HFF-Myc (cell line): ENCODE measurements at regions not wholly inside any gene's neighbourhood (a gene's known extent, or its start where the extent isn't known, plus 50 kb on each side); places are given as distances from the start of the nearest gene placed in this dataset.
"Not testable (repeated sequence)": the region's sequence is repeated elsewhere in the genome, so short reads cannot be mapped to it uniquely, and the experiment has no call there.

Source experiments
- DNase-seq: peaks from one replicate; pipeline ENCODE4 v3.0.0-alpha.2; 2011; ENCODE audit warnings: low read depth; ENCODE audit errors: extremely low read depth
- H3K4me3 ChIP-seq: replicated peaks from 2 replicates; pipeline ENCODE4 v1.5.1; 2011; ENCODE audit warnings: low read depth, mild to moderate bottlenecking, control low read depth, low read length
- TF ChIP-seq, protein P1 (sequence below): IDR thresholded peaks from 2 replicates; pipeline ENCODE4 v1.5.1; 2012; ENCODE audit warnings: mild to moderate bottlenecking, low read depth, low read length, control low read depth; ENCODE audit errors: missing control alignments

DNA sequence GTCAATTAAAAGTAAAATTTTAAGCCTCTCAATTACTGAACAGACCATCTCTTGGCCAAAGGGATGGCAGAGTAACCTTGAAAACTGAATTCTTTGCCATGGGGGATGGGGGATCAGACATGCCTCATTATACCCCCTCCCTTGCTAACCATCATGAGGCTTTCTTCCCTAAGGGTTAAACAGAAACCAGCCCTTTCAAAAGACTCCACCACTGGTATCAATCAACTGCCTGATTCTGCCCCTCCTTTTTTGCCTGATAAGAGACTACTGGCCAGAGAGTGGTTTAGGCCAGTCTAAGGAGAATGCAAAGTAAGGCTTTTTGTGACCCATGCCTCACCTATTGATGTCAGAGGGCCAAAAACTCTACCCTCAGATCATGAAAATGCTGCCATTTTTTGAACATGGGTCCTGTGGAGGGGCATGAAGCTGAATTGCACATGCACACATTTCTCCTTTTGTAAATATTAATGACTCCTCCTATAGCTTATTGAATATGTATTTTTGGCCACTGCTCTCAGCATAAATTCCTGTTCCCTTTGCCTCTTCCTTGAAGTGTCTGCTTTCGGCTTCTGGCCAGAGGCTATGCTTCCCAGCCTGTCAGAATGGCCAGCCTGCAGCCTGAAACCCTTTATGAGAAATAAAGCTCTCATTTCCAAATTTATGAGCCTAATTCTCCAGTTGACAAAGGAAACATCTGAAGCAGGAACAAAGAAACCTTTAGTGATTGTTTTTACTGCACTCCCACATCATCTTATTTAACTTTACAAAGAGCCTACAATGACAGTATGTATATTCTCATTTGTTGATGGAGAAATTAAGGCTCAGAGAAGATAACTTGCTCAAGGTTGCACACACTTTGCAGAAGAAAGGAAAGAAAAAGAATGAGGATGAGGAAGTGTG is 270.7 kb upstream of the CELF4 start:
- DNase-seq: no peak
- TF ChIP-seq, protein P1, sequence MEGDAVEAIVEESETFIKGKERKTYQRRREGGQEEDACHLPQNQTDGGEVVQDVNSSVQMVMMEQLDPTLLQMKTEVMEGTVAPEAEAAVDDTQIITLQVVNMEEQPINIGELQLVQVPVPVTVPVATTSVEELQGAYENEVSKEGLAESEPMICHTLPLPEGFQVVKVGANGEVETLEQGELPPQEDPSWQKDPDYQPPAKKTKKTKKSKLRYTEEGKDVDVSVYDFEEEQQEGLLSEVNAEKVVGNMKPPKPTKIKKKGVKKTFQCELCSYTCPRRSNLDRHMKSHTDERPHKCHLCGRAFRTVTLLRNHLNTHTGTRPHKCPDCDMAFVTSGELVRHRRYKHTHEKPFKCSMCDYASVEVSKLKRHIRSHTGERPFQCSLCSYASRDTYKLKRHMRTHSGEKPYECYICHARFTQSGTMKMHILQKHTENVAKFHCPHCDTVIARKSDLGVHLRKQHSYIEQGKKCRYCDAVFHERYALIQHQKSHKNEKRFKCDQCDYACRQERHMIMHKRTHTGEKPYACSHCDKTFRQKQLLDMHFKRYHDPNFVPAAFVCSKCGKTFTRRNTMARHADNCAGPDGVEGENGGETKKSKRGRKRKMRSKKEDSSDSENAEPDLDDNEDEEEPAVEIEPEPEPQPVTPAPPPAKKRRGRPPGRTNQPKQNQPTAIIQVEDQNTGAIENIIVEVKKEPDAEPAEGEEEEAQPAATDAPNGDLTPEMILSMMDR: no peak

GRCh38 chr18:37832010-37832695 is 266.6 kb upstream of the CELF4 start:
- H3K4me3 ChIP-seq, DNase-seq: not testable (repeated sequence)

More for the DNA sequence above, 270.7 kb upstream of the CELF4 start:
- no peak overlapping the region for H3K4me3 ChIP-seq

DNA sequence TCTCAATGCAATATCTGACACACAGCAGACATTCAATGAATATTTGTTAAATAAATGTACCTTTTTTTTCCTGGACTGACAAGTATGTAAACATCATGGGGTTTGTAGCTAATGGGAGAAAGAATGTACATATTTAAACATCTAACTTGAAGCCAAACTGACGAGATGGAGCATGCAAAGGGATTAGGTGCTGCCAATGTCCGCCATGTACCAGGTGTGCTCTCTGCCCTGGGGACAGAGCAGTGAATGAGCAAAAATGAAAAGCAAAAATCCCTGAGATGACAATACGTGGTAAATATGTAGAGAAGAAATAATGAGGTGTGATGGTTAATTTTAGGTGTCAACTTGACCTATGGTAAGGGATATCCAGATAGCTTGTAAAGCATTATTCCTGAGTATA is 247.4 kb upstream of the CELF4 start:
- no peak for DNase-seq
- H3K4me3 ChIP-seq: no peak overlapping the region
- TF ChIP-seq, protein P1: no peak

DNA sequence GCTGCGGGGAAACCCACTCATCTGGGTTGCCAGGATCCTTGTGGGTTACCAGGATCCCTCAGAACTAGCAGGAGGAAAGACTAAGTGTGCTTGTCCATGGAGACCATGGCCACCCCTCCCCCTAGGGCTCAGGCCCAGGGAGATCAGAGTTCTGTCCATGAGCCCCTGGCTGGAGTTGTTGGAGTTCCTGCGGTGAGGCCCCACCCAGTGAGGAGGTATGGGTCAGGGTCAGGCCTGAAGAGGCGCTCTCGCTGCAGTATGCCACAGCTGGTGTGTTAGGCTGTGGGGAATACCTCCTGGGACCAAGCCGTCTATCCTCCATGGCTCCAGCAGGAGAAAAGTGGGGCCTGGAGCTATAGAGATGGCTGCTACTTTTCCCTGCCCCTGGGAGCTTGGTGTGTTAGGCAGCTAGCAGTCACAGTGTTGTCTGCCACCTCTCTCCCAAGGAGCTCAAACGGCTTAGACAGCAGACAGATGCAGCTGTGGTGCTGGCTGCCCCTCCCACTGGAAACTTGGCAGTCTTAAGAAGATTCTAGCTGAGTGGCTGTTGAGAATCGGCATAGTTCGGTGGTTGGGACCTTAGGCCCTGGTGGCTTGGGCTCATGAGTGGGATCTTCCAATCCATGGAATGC is 240.3 kb upstream of the CELF4 start:
- no peak for DNase-seq
- TF ChIP-seq, protein P1: no peak
- no peak overlapping the region for H3K4me3 ChIP-seq

DNA sequence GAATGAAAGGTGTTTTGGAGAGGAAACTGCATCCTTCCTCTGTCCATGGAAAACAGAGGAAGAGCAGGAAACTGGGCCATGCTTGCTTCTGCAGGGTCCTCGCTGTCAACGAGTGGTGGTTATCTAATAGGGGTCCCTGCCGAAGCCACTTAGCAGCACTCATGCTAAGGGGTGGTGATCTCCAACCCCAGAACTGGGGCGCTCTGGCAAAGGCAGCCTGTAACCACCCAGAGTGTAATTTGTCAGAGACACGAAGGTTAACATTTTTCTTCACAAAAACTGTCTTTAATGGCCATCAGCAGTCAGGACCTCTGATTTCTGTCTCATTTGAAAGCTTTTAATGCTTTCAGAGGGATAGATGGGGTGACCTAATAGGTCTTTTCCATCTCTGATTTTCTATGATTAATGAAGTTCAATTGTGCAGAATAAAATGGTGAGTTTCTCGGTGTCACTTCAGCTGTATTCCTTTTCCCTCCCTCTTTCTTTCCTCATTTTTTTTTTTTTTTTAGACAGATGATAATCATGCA is 231.3 kb upstream of the CELF4 start:
- H3K4me3 ChIP-seq: no peak overlapping the region
- no peak for DNase-seq
- TF ChIP-seq, protein P1: no peak

- no peak overlapping the region for H3K4me3 ChIP-seq
- DNase-seq: no peak
Observed at GRCh38 chr18:37787452-37787851, 221.9 kb upstream of the CELF4 start.

More at GRCh38 chr18:37787452-37787851, 221.9 kb upstream of the CELF4 start:
- TF ChIP-seq, protein P1: no peak
